ENCODE measurements at regions not wholly inside any gene's neighbourhood (a gene's known extent, or its start where the extent isn't known, plus 50 kb on each side); places are given as distances from the start of the nearest gene placed in this dataset.

- Histone ChIP-seq H3K27ac (no peak overlapping the region), H3K4me3 (no peak overlapping the region), H3K4me2 (no peak overlapping the region), H3K4me1 (peaks cover 10% of the 10 kb centered on the region), H4K20me1 (no peaks in the 10 kb centered on the region; the same call in 1 of the 2 replicates), H3K9me3 (no peaks in the 10 kb centered on the region), H3K36me3 (no peaks in the 10 kb centered on the region), H3K9ac (no peak overlapping the region), H3K27me3 (0 out of 2 replicates have a peak, but pooled peaks cover 7% of the 10 kb centered on the region)
- no peak for TF ChIP-seq Cebpa-rat (IDR thresholded peaks at IDR 0.05)
These were observed 239.7 kb downstream of the CTTN start for GRCh38 chr11:70637949-70638583.

- no peak overlapping the region for H3K9ac ChIP-seq
- H3K4me1 ChIP-seq = peaks cover 20% of the 10 kb centered on the region
These were observed 242.1 kb downstream of the CTTN start for GRCh38 chr11:70640408-70640807.

GRCh38 chr11:70641369-70641768 is 243.0 kb downstream of the CTTN start:
- peaks cover 29% of the 10 kb centered on the region for H3K27me3 ChIP-seq
- TF ChIP-seq Cebpa-rat (IDR thresholded peaks at IDR 0.05) = no peak
- H3K27ac ChIP-seq = no peak overlapping the region
- H3K4me3 ChIP-seq = no peak overlapping the region
- no peaks in the 10 kb centered on the region for H3K9me3 ChIP-seq
- no peak overlapping the region for H3K9ac ChIP-seq
- no peaks in the 10 kb centered on the region for H3K36me3 ChIP-seq
- H3K4me2 ChIP-seq = no peak overlapping the region
- H4K20me1 ChIP-seq = peaks cover 21% of the 10 kb centered on the region; the same call in 1 of the 2 replicates
- H3K4me1 ChIP-seq = peaks cover 20% of the 10 kb centered on the region

More at GRCh38 chr11:70640408-70640807, 242.1 kb downstream of the CTTN start:
- no peak overlapping the region for H3K4me2 ChIP-seq
- peaks cover 11% of the 10 kb centered on the region; the same call in 1 of the 2 replicates for H4K20me1 ChIP-seq
- no peak for TF ChIP-seq Cebpa-rat (IDR thresholded peaks at IDR 0.05)
- H3K4me3 ChIP-seq = no peak overlapping the region
- H3K27me3 ChIP-seq = peaks cover 19% of the 10 kb centered on the region; the same call in 1 of the 2 replicates
- H3K36me3 ChIP-seq = no peaks in the 10 kb centered on the region
- no peaks in the 10 kb centered on the region for H3K9me3 ChIP-seq
- H3K27ac ChIP-seq = no peak overlapping the region

GRCh38 chr11:70642266-70642665 is 243.9 kb downstream of the CTTN start:
- no peak overlapping the region for H3K27ac ChIP-seq
- TF ChIP-seq Cebpa-rat (IDR thresholded peaks at IDR 0.05) = no peak

GRCh38 chr11:70643642-70644041 is 245.3 kb downstream of the CTTN start:
- Histone ChIP-seq H3K27ac (no peak overlapping the region), H3K36me3 (no peaks in the 10 kb centered on the region), H3K4me2 (peak overlapping the region; percentile 70), H3K4me1 (peaks cover 20% of the 10 kb centered on the region), H3K9ac (no peak overlapping the region), H3K4me3 (no peak overlapping the region), H4K20me1 (peaks cover 37% of the 10 kb centered on the region; the same call in 1 of the 2 replicates), H3K9me3 (no peaks in the 10 kb centered on the region), H3K27me3 (peaks cover 40% of the 10 kb centered on the region)
- no peak for TF ChIP-seq Cebpa-rat (IDR thresholded peaks at IDR 0.05)

More at GRCh38 chr11:70642266-70642665, 243.9 kb downstream of the CTTN start:
- no peak overlapping the region for H3K9ac ChIP-seq
- H3K27me3 ChIP-seq = peaks cover 34% of the 10 kb centered on the region
- H3K36me3 ChIP-seq = no peaks in the 10 kb centered on the region
- H3K4me3 ChIP-seq = no peak overlapping the region
- no peaks in the 10 kb centered on the region for H3K9me3 ChIP-seq
- peaks cover 20% of the 10 kb centered on the region for H3K4me1 ChIP-seq
- peaks cover 27% of the 10 kb centered on the region; the same call in 1 of the 2 replicates for H4K20me1 ChIP-seq
- H3K4me2 ChIP-seq = no peak overlapping the region

- peaks cover 46% of the 10 kb centered on the region; the same call in 1 of the 2 replicates for H4K20me1 ChIP-seq
- no peak overlapping the region for H3K4me2 ChIP-seq
- no peaks in the 10 kb centered on the region for H3K36me3 ChIP-seq
- H3K9me3 ChIP-seq = no peaks in the 10 kb centered on the region
- H3K4me3 ChIP-seq = no peak overlapping the region
- peaks cover 20% of the 10 kb centered on the region for H3K4me1 ChIP-seq
- H3K27me3 ChIP-seq = peaks cover 45% of the 10 kb centered on the region
- no peak overlapping the region for H3K9ac ChIP-seq
- TF ChIP-seq Cebpa-rat (IDR thresholded peaks at IDR 0.05) = no peak
- no peak overlapping the region for H3K27ac ChIP-seq
These were observed 246.2 kb downstream of the CTTN start for GRCh38 chr11:70644343-70645060.

- Histone ChIP-seq H3K4me1 (peaks cover 20% of the 10 kb centered on the region), H3K36me3 (no peaks in the 10 kb centered on the region), H3K4me2 (no peak overlapping the region), H3K4me3 (no peak overlapping the region), H3K27me3 (peaks cover 45% of the 10 kb centered on the region), H3K9me3 (no peaks in the 10 kb centered on the region), H3K9ac (no peak overlapping the region), H3K27ac (no peak overlapping the region), H4K20me1 (peaks cover 53% of the 10 kb centered on the region; the same call in 1 of the 2 replicates)
- TF ChIP-seq Cebpa-rat (IDR thresholded peaks at IDR 0.05) = no peak
These were observed 247.2 kb downstream of the CTTN start for GRCh38 chr11:70645537-70645936.

GRCh38 chr11:70646272-70647049 is 248.1 kb downstream of the CTTN start:
- no peak for TF ChIP-seq Cebpa-rat (IDR thresholded peaks at IDR 0.05)
- Histone ChIP-seq H3K27me3 (peaks cover 42% of the 10 kb centered on the region), H3K9me3 (no peaks in the 10 kb centered on the region), H3K4me1 (peaks cover 20% of the 10 kb centered on the region), H3K36me3 (no peaks in the 10 kb centered on the region), H3K4me2 (no peak overlapping the region), H3K27ac (no peak overlapping the region), H3K4me3 (no peak overlapping the region), H3K9ac (no peak overlapping the region), H4K20me1 (peaks cover 62% of the 10 kb centered on the region)

- no peak for TF ChIP-seq Cebpa-rat (IDR thresholded peaks at IDR 0.05)
- Histone ChIP-seq H4K20me1 (peaks cover 65% of the 10 kb centered on the region), H3K4me3 (no peak overlapping the region), H3K9ac (no peak overlapping the region), H3K36me3 (no peaks in the 10 kb centered on the region), H3K9me3 (no peaks in the 10 kb centered on the region), H3K27me3 (peaks cover 38% of the 10 kb centered on the region), H3K27ac (no peak overlapping the region), H3K4me1 (peaks cover 16% of the 10 kb centered on the region), H3K4me2 (no peak overlapping the region)
These were observed 249.1 kb downstream of the CTTN start for GRCh38 chr11:70647188-70648166.

All from BLaER1 (cell line).